ENCODE measurements at regions not wholly inside any gene's neighbourhood (a gene's known extent, or its start where the extent isn't known, plus 50 kb on each side); places are given as distances from the start of the nearest gene placed in this dataset.

DNA sequence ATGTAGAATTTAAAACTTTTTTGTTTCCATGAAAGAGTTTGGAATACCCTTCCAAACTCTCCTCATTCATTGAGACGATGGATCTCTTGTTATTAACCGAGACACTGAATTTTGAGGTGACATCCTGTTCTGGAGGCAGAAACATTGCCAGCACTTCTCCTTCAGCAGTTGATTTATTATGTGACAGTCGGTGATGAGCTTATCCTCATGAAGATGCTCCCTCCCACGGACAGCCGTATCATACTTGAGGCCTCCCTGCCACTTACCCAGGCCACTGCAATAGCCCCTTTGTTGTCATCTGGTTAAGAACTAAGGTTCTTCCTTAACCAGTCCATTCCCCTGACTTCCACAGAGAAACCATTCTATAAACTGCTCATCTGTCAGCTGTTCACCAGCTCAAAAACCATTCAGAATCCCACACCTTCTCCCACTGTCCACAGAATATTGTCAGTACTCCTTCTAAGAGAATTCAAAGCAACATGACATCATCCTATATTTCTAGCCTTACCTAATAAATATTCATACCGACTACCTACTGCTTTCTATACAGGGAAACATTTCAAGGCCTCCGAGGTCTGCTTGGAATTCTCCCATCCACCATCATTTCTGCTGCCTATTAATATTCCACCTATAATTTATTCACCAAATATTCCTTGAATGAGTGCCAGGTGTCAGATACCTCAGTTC lies 139.0 kb upstream of the TRIB2 start:
- no peak for DNase-seq (ENCODE audit: low read depth in 1 of 2, low spot score in 1 of 2)
- Histone ChIP-seq H3K9me3 (no peaks in the 10 kb centered on the region), H3K27ac (no peak overlapping the region), H3K4me2 (no peak overlapping the region), H3K4me1 (no peaks in the 10 kb centered on the region), H3K4me3 (no peak overlapping the region)
- TF ChIP-seq PHF8 (IDR thresholded peaks at IDR 0.05; ENCODE audit: borderline replicate concordance, low read depth) (no peak), ZC3H11A (IDR thresholded peaks at IDR 0.05) (no peak), KDM1A (IDR thresholded peaks at IDR 0.05; ENCODE audit: low read depth) (no peak), BCL3 (IDR thresholded peaks at IDR 0.05) (no peak), TFCP2L1 (CRISPR knock-in tag; IDR thresholded peaks at IDR 0.05) (no peak), POLR2AphosphoS2 (conservative IDR thresholded peaks at IDR 0.05; ENCODE audit: low read length) (no peak), MAZ (IDR thresholded peaks at IDR 0.05; ENCODE audit: borderline replicate concordance, low read depth, low read length) (no peak), BHLHE40 (IDR thresholded peaks at IDR 0.05; ENCODE audit: low read depth, low read length) (no peak), MYC (IDR thresholded peaks at IDR 0.05; ENCODE audit: borderline replicate concordance, low read length) (no peak), RAD21 (conservative IDR thresholded peaks at IDR 0.05 in 1 of 2, IDR thresholded peaks at IDR 0.05 in 1 of 2) (no peak), EHMT2 (IDR thresholded peaks at IDR 0.05; ENCODE audit: low read depth) (no peak), ESRRA (IDR thresholded peaks at IDR 0.05; ENCODE audit: borderline replicate concordance, low read length) (no peak), CEBPB (IDR thresholded peaks at IDR 0.05) (no peak), EP300 (IDR thresholded peaks at IDR 0.05) (no peak), HDAC2 (IDR thresholded peaks at IDR 0.05) (no peak)
- TF ChIP-seq, protein P1, sequence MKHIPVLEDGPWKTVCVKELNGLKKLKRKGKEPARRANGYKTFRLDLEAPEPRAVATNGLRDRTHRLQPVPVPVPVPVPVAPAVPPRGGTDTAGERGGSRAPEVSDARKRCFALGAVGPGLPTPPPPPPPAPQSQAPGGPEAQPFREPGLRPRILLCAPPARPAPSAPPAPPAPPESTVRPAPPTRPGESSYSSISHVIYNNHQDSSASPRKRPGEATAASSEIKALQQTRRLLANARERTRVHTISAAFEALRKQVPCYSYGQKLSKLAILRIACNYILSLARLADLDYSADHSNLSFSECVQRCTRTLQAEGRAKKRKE (CRISPR knock-in tag; IDR thresholded peaks at IDR 0.05; ENCODE audit: low read depth): no peak
- TF ChIP-seq, protein P2, sequence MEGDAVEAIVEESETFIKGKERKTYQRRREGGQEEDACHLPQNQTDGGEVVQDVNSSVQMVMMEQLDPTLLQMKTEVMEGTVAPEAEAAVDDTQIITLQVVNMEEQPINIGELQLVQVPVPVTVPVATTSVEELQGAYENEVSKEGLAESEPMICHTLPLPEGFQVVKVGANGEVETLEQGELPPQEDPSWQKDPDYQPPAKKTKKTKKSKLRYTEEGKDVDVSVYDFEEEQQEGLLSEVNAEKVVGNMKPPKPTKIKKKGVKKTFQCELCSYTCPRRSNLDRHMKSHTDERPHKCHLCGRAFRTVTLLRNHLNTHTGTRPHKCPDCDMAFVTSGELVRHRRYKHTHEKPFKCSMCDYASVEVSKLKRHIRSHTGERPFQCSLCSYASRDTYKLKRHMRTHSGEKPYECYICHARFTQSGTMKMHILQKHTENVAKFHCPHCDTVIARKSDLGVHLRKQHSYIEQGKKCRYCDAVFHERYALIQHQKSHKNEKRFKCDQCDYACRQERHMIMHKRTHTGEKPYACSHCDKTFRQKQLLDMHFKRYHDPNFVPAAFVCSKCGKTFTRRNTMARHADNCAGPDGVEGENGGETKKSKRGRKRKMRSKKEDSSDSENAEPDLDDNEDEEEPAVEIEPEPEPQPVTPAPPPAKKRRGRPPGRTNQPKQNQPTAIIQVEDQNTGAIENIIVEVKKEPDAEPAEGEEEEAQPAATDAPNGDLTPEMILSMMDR (IDR thresholded peaks at IDR 0.05): no peak
- FAIRE-seq: no peak
- CTCF ChIA-PET: no interaction called here
- POLR2A ChIA-PET: no interaction called here
- ATAC-seq: no peak
- WGBS (ENCODE audit: missing lambda C conversion rate): 11% methylated on average over 7 of the region's 7 CpGs

DNA sequence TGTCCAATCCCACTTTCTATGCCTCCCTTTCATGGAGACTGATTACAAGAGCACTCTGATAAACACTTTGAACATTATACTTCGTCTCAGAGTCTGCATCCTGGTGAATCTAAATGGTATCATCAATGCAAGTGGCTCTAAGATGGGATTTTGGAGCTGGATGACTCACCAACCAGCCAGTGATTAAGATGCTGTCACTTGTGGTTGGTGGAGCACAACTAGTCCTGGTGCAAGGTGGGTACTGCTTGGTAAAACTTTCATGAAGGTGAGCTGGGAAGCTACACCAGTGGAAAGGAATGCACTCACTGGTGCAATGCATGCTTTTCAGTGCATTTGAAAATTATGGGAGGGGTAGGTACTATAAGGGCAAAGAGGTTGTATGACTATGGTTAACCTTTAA lies 137.7 kb upstream of the TRIB2 start:
- Histone ChIP-seq H3K4me1 (no peaks in the 10 kb centered on the region), H3K27ac (no peak overlapping the region), H3K9me3 (no peaks in the 10 kb centered on the region), H3K4me3 (no peak overlapping the region), H3K4me2 (no peak overlapping the region)
- DNase-seq (ENCODE audit: low read depth in 1 of 2, low spot score in 1 of 2) (no peak), FAIRE-seq (no peak), ATAC-seq (no peak)
- CTCF ChIA-PET: no interaction called here
- 5% methylated on average over 1 of the region's 1 CpG for WGBS (ENCODE audit: missing lambda C conversion rate)
- TF ChIP-seq ZC3H11A (IDR thresholded peaks at IDR 0.05) (no peak), NPAS2 (CRISPR knock-in tag; IDR thresholded peaks at IDR 0.05; ENCODE audit: borderline replicate concordance) (no peak), ESRRA (IDR thresholded peaks at IDR 0.05; ENCODE audit: borderline replicate concordance, low read length) (no peak), TFCP2L1 (CRISPR knock-in tag; IDR thresholded peaks at IDR 0.05) (no peak), KDM1A (IDR thresholded peaks at IDR 0.05; ENCODE audit: low read depth) (no peak), HDAC2 (IDR thresholded peaks at IDR 0.05) (no peak), NR3C1 (IDR thresholded peaks at IDR 0.05) (no peak), BCL3 (IDR thresholded peaks at IDR 0.05) (no peak), MAZ (IDR thresholded peaks at IDR 0.05; ENCODE audit: borderline replicate concordance, low read depth, low read length) (no peak), HMGXB4 (CRISPR knock-in tag; IDR thresholded peaks at IDR 0.05; ENCODE audit: borderline replicate concordance) (no peak), SREBF2 (IDR thresholded peaks at IDR 0.05) (no peak)
- TF ChIP-seq, protein P1 (CRISPR knock-in tag; IDR thresholded peaks at IDR 0.05; ENCODE audit: low read depth): no peak
- POLR2A ChIA-PET: no interaction called here

Measured in A549 (cell line).